Fibroblast of pulmonary artery (primary cell): ENCODE measurements at regions not wholly inside any gene's neighbourhood (a gene's known extent, or its start where the extent isn't known, plus 50 kb on each side); places are given as distances from the start of the nearest gene placed in this dataset.

ENCODE experiments used
- DNase-seq: peaks from one replicate; pipeline ENCODE4 v3.0.0-alpha.2; 2010; ENCODE audit warnings: low read depth
- H3K4me3 ChIP-seq: replicated peaks from 2 replicates; pipeline ENCODE4 v1.5.1; 2011; ENCODE audit warnings: low read depth, mild to moderate bottlenecking, control low read depth, low read length, moderate library complexity
- CTCF ChIP-seq: IDR thresholded peaks from 2 replicates; pipeline ENCODE4 v1.5.1; 2011; ENCODE audit warnings: mild to moderate bottlenecking, control low read depth, low read length, inconsistent platforms; ENCODE audit errors: missing control alignments

GRCh38 chr4:24330172-24330571 is 254.2 kb downstream of the DHX15 start:
- no peak for TF ChIP-seq CTCF
- no peak overlapping the region for H3K4me3 ChIP-seq
- DNase-seq: no peak

GRCh38 chr4:24328711-24329110 is 255.6 kb downstream of the DHX15 start:
- TF ChIP-seq CTCF: no peak
- no peak overlapping the region for H3K4me3 ChIP-seq
- DNase-seq: no peak

GRCh38 chr4:24328310-24328709 is 256.0 kb downstream of the DHX15 start:
- H3K4me3 ChIP-seq: no peak overlapping the region
- no peak for TF ChIP-seq CTCF
- DNase-seq: no peak

- no peak for TF ChIP-seq CTCF
- no peak for DNase-seq
- H3K4me3 ChIP-seq: no peak overlapping the region
Measured at GRCh38 chr4:24322995-24323394, 261.4 kb downstream of the DHX15 start.

- no peak for DNase-seq
- H3K4me3 ChIP-seq: no peak overlapping the region
- no peak for TF ChIP-seq CTCF
Measured at GRCh38 chr4:24322511-24322910, 261.8 kb downstream of the DHX15 start.

- DNase-seq: no peak
- TF ChIP-seq CTCF: no peak
- H3K4me3 ChIP-seq: no peak overlapping the region
Measured at GRCh38 chr4:24321616-24322015, 262.7 kb downstream of the DHX15 start.

- H3K4me3 ChIP-seq: no peak overlapping the region
- TF ChIP-seq CTCF: no peak
- no peak for DNase-seq
Measured at GRCh38 chr4:24321131-24321530, 263.2 kb downstream of the DHX15 start.
